K562 (cell line): ENCODE measurements at regions not wholly inside any gene's neighbourhood (a gene's known extent, or its start where the extent isn't known, plus 50 kb on each side); places are given as distances from the start of the nearest gene placed in this dataset. TPM values are rescaled to one million over a fixed set of nuclear protein-coding genes. Genes with fewer than 3 reads are reported as not detected.

Source experiments
- ATF6 ChIP-seq: sonication (generic); formaldehyde crosslinking; IDR thresholded peaks from 2 replicates; pipeline ENCODE4 v1.4.0; 2020; ENCODE audit warnings: mild to moderate bottlenecking, missing genetic modification reagents
- ETS1 ChIP-seq: conservative IDR thresholded peaks from 2 replicates; pipeline ENCODE4 v1.6.1; 2011; ENCODE audit warnings: low read depth, mild to moderate bottlenecking, low read length; ENCODE audit not compliant: control insufficient read depth
- MEIS2 ChIP-seq: fragments of 450-650 bp; IDR thresholded peaks from 2 replicates; pipeline ENCODE4 v1.6.1; 2014; ENCODE audit warnings: mild to moderate bottlenecking; ENCODE audit not compliant: partially characterized antibody
- SMC3 ChIP-seq: conservative IDR thresholded peaks from 2 replicates; pipeline ENCODE4 v1.6.1; 2011; ENCODE audit warnings: low read depth, low read length, improper control_type of control experiment; ENCODE audit not compliant: insufficient read depth
- small RNA-seq: library from RNA; depleted of rRNA; stranded (forward); fragments of <200 nt; gene quantifications from one replicate; pipeline ENCODE3, GENCODE V24; 2014

GRCh38 chr18:2486426-2486825 is 84.9 kb downstream of the METTL4 start (continued):
- no peak for TF ChIP-seq SMC3
- TF ChIP-seq ATF6 (CRISPR knock-in tag) = no peak
- TF ChIP-seq MEIS2 = no peak
- TF ChIP-seq ETS1 = no peak

Small RNA genes lying in the stretch of these regions (small RNA-seq; reads per million reads assigned to genes)
- not detected for gene AP005119.1
- not detected for gene COX6CP3
- not detected for gene RN7SKP72
